Muscle of leg (tissue), 3 donors: ENCODE measurements at regions not wholly inside any gene's neighbourhood (a gene's known extent, or its start where the extent isn't known, plus 50 kb on each side); places are given as distances from the start of the nearest gene placed in this dataset.

Source experiments
- DNase-seq: peaks from one replicate; pipeline ENCODE4 v3.0.0; 2013
- H3K27ac ChIP-seq: one replicate; pipeline ENCODE4 v1.5.1; 2013; ENCODE audit warnings: mild to moderate bottlenecking, low read length, control low read depth
- H3K27me3 ChIP-seq: one replicate; pipeline ENCODE4 v1.6.1; 2013; ENCODE audit warnings: low read length; ENCODE audit not compliant: control insufficient read depth, insufficient read depth
- H3K36me3 ChIP-seq: one replicate; pipeline ENCODE4 v1.6.1; 2013; ENCODE audit warnings: low read length; ENCODE audit not compliant: control insufficient read depth, insufficient read depth
- H3K4me1 ChIP-seq: one replicate; pipeline ENCODE4 v1.6.1; 2013; ENCODE audit warnings: low read length; ENCODE audit not compliant: control insufficient read depth, insufficient read depth
- H3K4me3 ChIP-seq: one replicate; pipeline ENCODE4 v1.5.1; 2013; ENCODE audit warnings: low read length, control low read depth
- H3K9me3 ChIP-seq: replicated peaks from 2 replicates; pipeline ENCODE4 v1.6.1; 2013; ENCODE audit warnings: low read depth, low read length; ENCODE audit not compliant: control insufficient read depth
- WGBS: methylation state at CpG from one replicate; pipeline ENCODE4 v1.1.5; 2013; ENCODE audit warnings: missing lambda C conversion rate; ENCODE audit not compliant: insufficient coverage; 5-methylcytosine and 5-hydroxymethylcytosine counted together

- no peaks in the 10 kb centered on the region for H3K9me3 ChIP-seq
- H3K4me3 ChIP-seq = no peak overlapping the region
- no peak for DNase-seq
These were observed 356.2 kb downstream of the NNT start for GRCh38 chr5:43959144-43959543.

GRCh38 chr5:43947935-43948334, 345.0 kb downstream of the NNT start:
- H3K9me3 ChIP-seq = peaks cover 8% of the 10 kb centered on the region
- peak; percentile 39 for DNase-seq
- no peaks in the 10 kb centered on the region for H3K27me3 ChIP-seq
- H3K4me3 ChIP-seq = no peak overlapping the region
- no peaks in the 10 kb centered on the region for H3K4me1 ChIP-seq
- no peak overlapping the region for H3K27ac ChIP-seq
- H3K36me3 ChIP-seq = no peaks in the 10 kb centered on the region
- WGBS = no CpG with 5 or more reads among the region's 2 CpGs

More at GRCh38 chr5:43959144-43959543, 356.2 kb downstream of the NNT start:
- H3K36me3 ChIP-seq = no peaks in the 10 kb centered on the region
- H3K27ac ChIP-seq = no peak overlapping the region
- WGBS = no CpG with 5 or more reads among the region's 2 CpGs
- H3K27me3 ChIP-seq = no peaks in the 10 kb centered on the region
- no peaks in the 10 kb centered on the region for H3K4me1 ChIP-seq

GRCh38 chr5:43941806-43942205, 338.8 kb downstream of the NNT start:
- no peak overlapping the region for H3K27ac ChIP-seq
- H3K4me3 ChIP-seq = no peak overlapping the region
- no peaks in the 10 kb centered on the region for H3K27me3 ChIP-seq
- DNase-seq = no peak
- no CpG with 5 or more reads among the region's 1 CpG for WGBS
- H3K9me3 ChIP-seq = peaks cover 8% of the 10 kb centered on the region
- H3K4me1 ChIP-seq = no peaks in the 10 kb centered on the region
- no peaks in the 10 kb centered on the region for H3K36me3 ChIP-seq

- H3K9me3 ChIP-seq = peaks cover 6% of the 10 kb centered on the region
- H3K4me1 ChIP-seq = no peaks in the 10 kb centered on the region
- no peak overlapping the region for H3K27ac ChIP-seq
- no CpG with 5 or more reads among the region's 2 CpGs for WGBS
- H3K4me3 ChIP-seq = no peak overlapping the region
- DNase-seq = no peak
- H3K36me3 ChIP-seq = no peaks in the 10 kb centered on the region
- H3K27me3 ChIP-seq = no peaks in the 10 kb centered on the region
These were observed 337.6 kb downstream of the NNT start for GRCh38 chr5:43940562-43940961.

- Histone ChIP-seq H3K4me1 (no peaks in the 10 kb centered on the region), H3K9me3 (no peaks in the 10 kb centered on the region), H3K27me3 (no peaks in the 10 kb centered on the region), H3K4me3 (no peak overlapping the region), H3K36me3 (no peaks in the 10 kb centered on the region), H3K27ac (no peak overlapping the region)
- no peak for DNase-seq
- no CpG with 5 or more reads among the region's 2 CpGs for WGBS
These were observed 323.9 kb downstream of the NNT start for GRCh38 chr5:43926923-43927322.

GRCh38 chr5:43920422-43920821, 317.4 kb downstream of the NNT start:
- DNase-seq = no peak
- Histone ChIP-seq H3K9me3 (peaks cover 4% of the 10 kb centered on the region), H3K27ac (no peak overlapping the region), H3K4me3 (no peak overlapping the region), H3K27me3 (no peaks in the 10 kb centered on the region), H3K4me1 (no peaks in the 10 kb centered on the region), H3K36me3 (no peaks in the 10 kb centered on the region)

GRCh38 chr5:43917925-43918324, 314.9 kb downstream of the NNT start:
- DNase-seq = no peak
- Histone ChIP-seq H3K9me3 (peaks cover 6% of the 10 kb centered on the region), H3K4me1 (no peaks in the 10 kb centered on the region), H3K4me3 (no peak overlapping the region), H3K27ac (no peak overlapping the region), H3K36me3 (no peaks in the 10 kb centered on the region), H3K27me3 (no peaks in the 10 kb centered on the region)
- WGBS = 43% methylated on average over 1 of the region's 3 CpGs

GRCh38 chr5:43903129-43903528, 300.1 kb downstream of the NNT start:
- H3K4me3 ChIP-seq = no peak overlapping the region
- no peak for DNase-seq
- no peaks in the 10 kb centered on the region for H3K27me3 ChIP-seq
- no peaks in the 10 kb centered on the region for H3K36me3 ChIP-seq
- no peak overlapping the region for H3K27ac ChIP-seq
- H3K9me3 ChIP-seq = no peaks in the 10 kb centered on the region
- no peaks in the 10 kb centered on the region for H3K4me1 ChIP-seq

GRCh38 chr5:43900974-43901373, 298.0 kb downstream of the NNT start:
- Histone ChIP-seq H3K4me1 (no peaks in the 10 kb centered on the region), H3K4me3 (no peak overlapping the region), H3K9me3 (no peaks in the 10 kb centered on the region), H3K27me3 (no peaks in the 10 kb centered on the region), H3K27ac (no peak overlapping the region), H3K36me3 (no peaks in the 10 kb centered on the region)
- no peak for DNase-seq
- no CpG with 5 or more reads among the region's 1 CpG for WGBS

GRCh38 chr5:43895876-43896275, 292.9 kb downstream of the NNT start:
- WGBS = 90% methylated on average over 1 of the region's 1 CpG
- DNase-seq = no peak

GRCh38 chr5:43893951-43894684, 291.1 kb downstream of the NNT start:
- Histone ChIP-seq H3K4me1 (no peaks in the 10 kb centered on the region), H3K4me3 (no peak overlapping the region), H3K27ac (no peak overlapping the region), H3K9me3 (no peaks in the 10 kb centered on the region), H3K36me3 (no peaks in the 10 kb centered on the region), H3K27me3 (no peaks in the 10 kb centered on the region)
- DNase-seq = no peak
- no CpG with 5 or more reads among the region's 4 CpGs for WGBS

More at GRCh38 chr5:43895876-43896275, 292.9 kb downstream of the NNT start:
- Histone ChIP-seq H3K36me3 (no peaks in the 10 kb centered on the region), H3K9me3 (no peaks in the 10 kb centered on the region), H3K27me3 (no peaks in the 10 kb centered on the region), H3K27ac (no peak overlapping the region), H3K4me3 (no peak overlapping the region), H3K4me1 (no peaks in the 10 kb centered on the region)
